Glutamatergic neuron (in vitro differentiated cells): ENCODE measurements at regions not wholly inside any gene's neighbourhood (a gene's known extent, or its start where the extent isn't known, plus 50 kb on each side); places are given as distances from the start of the nearest gene placed in this dataset.
A peak's percentile ranks its signal among the peaks of the same experiment; 100 is the strongest.

Experiments used
- DNase-seq: peaks from one replicate; pipeline ENCODE4 v3.0.0; 2022
- H3K27ac Mint-ChIP-seq: one replicate; pipeline ENCODE4 v1.8.0; 2020; ENCODE audit warnings: mild to moderate bottlenecking, mixed read lengths, inconsistent platforms; ENCODE audit not compliant: unreplicated experiment
- H3K27me3 Mint-ChIP-seq: one replicate; pipeline ENCODE4 v1.8.0; 2020; ENCODE audit warnings: mild to moderate bottlenecking, moderate library complexity, mixed read lengths, inconsistent platforms; ENCODE audit not compliant: unreplicated experiment
- H3K36me3 Mint-ChIP-seq: one replicate; pipeline ENCODE4 v1.8.0; 2020; ENCODE audit warnings: mild to moderate bottlenecking, mixed read lengths, inconsistent platforms; ENCODE audit not compliant: unreplicated experiment
- H3K4me1 Mint-ChIP-seq: one replicate; pipeline ENCODE4 v1.8.0; 2020; ENCODE audit warnings: mild to moderate bottlenecking, low read depth, mixed read lengths, inconsistent platforms; ENCODE audit not compliant: unreplicated experiment
- H3K4me3 Mint-ChIP-seq: one replicate; pipeline ENCODE4 v1.8.0; 2020; ENCODE audit warnings: mild to moderate bottlenecking, mixed read lengths, inconsistent platforms; ENCODE audit not compliant: unreplicated experiment
- H3K9me3 Mint-ChIP-seq: one replicate; pipeline ENCODE4 v1.8.0; 2020; ENCODE audit warnings: mild to moderate bottlenecking, moderate library complexity, mixed read lengths, inconsistent platforms; ENCODE audit not compliant: unreplicated experiment
- TF ChIP-seq, protein P1 (sequence below): fragments of 200-600 bp; sonication (generic); IDR thresholded peaks from one replicate; pipeline ENCODE4 v1.5.0; 2021; ENCODE audit not compliant: partially characterized antibody, unreplicated experiment

DNA sequence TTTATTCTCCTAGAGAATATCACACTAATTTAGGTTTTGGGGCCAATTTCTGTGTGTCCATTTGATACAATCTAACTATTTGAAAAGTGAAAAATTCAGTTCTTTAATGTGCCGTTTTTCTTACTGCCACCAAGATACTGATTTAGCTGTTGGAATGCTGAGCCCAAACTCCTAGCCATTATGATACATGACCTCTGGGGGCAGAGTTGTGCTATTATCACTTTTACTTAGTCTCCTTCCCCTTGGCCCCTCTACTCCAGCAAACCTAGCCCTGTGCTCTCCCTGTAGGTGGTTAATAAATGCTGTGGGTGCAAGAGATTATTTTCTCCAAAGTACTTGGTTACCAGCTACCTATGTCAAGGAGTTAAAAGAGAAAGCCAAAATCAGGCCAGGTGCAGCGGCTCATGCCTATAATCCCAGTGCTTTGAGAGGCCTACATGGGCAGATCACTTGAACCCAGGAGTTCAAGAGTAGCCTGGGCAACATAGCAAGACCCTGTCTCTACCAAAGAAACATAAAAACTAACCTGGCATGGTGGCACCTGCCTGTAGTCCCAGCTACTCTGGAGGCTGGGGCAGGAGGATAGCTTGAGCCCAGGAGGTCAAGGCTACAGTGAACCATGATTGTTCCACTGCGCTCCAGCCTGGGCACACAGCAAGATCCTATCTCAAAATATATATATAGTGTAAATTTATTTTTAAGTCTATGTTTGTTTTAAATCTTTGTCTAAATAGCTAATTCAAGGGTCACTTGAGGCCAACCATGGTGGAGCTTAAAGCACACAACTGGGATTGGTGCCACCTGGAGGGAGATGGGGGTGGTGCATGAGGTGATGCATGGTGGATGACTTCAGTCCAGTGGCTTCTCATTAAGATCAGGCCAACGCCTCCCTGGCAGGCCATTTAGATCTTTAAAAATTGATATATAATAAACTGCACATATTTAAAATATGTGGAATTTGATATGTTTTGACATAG, 193.2 kb upstream of the PLET1 start:
- H3K9me3 Mint-ChIP-seq, result no peaks in the 10 kb centered on the region
- no peak overlapping the region for H3K27ac Mint-ChIP-seq
- H3K4me1 Mint-ChIP-seq, result no peaks in the 10 kb centered on the region
- TF ChIP-seq, protein P1, sequence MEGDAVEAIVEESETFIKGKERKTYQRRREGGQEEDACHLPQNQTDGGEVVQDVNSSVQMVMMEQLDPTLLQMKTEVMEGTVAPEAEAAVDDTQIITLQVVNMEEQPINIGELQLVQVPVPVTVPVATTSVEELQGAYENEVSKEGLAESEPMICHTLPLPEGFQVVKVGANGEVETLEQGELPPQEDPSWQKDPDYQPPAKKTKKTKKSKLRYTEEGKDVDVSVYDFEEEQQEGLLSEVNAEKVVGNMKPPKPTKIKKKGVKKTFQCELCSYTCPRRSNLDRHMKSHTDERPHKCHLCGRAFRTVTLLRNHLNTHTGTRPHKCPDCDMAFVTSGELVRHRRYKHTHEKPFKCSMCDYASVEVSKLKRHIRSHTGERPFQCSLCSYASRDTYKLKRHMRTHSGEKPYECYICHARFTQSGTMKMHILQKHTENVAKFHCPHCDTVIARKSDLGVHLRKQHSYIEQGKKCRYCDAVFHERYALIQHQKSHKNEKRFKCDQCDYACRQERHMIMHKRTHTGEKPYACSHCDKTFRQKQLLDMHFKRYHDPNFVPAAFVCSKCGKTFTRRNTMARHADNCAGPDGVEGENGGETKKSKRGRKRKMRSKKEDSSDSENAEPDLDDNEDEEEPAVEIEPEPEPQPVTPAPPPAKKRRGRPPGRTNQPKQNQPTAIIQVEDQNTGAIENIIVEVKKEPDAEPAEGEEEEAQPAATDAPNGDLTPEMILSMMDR, result peak; percentile 55
- H3K27me3 Mint-ChIP-seq, result no peaks in the 10 kb centered on the region
- H3K4me3 Mint-ChIP-seq, result no peak overlapping the region
- H3K36me3 Mint-ChIP-seq, result peaks cover 5% of the 10 kb centered on the region
- DNase-seq, result peak; percentile 68

DNA sequence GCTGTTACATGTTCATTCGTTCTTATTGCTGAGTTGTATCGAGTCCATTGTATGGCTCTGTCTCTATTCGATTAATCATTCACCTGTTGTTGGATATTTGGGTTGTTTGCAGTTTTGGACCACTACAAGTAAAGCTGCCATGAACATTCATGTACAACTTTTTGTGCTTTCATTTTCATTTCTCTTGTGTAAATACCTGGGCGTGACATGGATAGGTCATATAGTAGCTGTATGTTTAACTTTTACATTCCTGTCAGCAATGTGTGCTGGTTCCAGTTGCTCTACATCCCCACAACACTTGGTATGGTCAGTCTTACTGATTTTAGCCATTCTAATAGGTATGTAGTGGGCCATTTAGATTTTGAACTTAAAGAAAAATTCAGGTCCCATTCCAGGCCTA, 194.2 kb upstream of the PLET1 start:
- TF ChIP-seq, protein P1, result no peak

DNA sequence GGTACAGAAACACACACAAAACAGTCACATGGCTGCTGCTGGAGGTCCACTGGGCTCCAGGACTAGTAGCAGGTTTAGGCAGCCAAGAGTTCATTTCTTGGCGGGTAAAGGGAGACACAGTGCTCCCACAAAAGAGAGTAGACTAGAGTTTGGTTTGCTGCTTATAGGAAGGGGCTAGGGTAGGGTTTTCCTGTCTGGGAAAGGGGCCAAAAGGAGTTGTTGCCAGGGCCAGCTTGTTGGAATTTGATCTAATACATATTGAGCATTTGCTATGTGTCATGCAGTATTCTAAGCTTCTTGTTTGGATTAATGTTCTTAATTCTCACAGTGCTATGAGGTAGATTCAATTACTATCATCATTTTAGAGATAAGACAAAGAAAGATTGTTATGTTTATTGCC, 195.1 kb upstream of the PLET1 start:
- no peak overlapping the region for H3K27ac Mint-ChIP-seq
- no peak overlapping the region for H3K4me3 Mint-ChIP-seq
- no peaks in the 10 kb centered on the region for H3K4me1 Mint-ChIP-seq
- no peak for DNase-seq
- no peaks in the 10 kb centered on the region for H3K9me3 Mint-ChIP-seq
- peaks cover 5% of the 10 kb centered on the region for H3K36me3 Mint-ChIP-seq
- H3K27me3 Mint-ChIP-seq, result no peaks in the 10 kb centered on the region
- TF ChIP-seq, protein P1, result no peak

More for the DNA sequence above, 194.2 kb upstream of the PLET1 start:
- Mint-ChIP-seq H3K4me1 (no peaks in the 10 kb centered on the region), H3K9me3 (no peaks in the 10 kb centered on the region), H3K36me3 (peaks cover 5% of the 10 kb centered on the region), H3K27me3 (no peaks in the 10 kb centered on the region), H3K27ac (no peak overlapping the region), H3K4me3 (no peak overlapping the region)
- DNase-seq, result no peak

DNA sequence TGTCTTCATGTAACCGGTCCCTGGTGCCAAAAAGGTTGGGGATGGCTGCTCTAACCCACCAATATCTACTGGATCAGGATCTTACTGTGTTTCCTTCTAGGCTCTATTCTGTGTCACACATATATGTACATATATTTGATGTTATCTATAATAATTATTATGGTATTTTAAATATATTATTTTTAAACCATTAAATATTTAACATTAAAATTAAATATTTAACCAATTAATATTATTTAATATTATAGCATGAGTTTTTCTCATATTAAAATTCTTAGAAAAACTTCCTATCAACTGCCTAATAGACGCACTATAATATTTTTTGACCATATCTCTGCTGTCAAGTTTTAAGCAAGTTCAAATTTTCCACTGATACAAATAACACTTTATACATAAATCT, 196.9 kb upstream of the PLET1 start:
- peaks cover 5% of the 10 kb centered on the region for H3K36me3 Mint-ChIP-seq
- no peak for DNase-seq
- no peak overlapping the region for H3K27ac Mint-ChIP-seq
- H3K9me3 Mint-ChIP-seq, result no peaks in the 10 kb centered on the region
- H3K4me3 Mint-ChIP-seq, result no peak overlapping the region
- H3K4me1 Mint-ChIP-seq, result no peaks in the 10 kb centered on the region
- H3K27me3 Mint-ChIP-seq, result no peaks in the 10 kb centered on the region
- TF ChIP-seq, protein P1, result no peak

DNA sequence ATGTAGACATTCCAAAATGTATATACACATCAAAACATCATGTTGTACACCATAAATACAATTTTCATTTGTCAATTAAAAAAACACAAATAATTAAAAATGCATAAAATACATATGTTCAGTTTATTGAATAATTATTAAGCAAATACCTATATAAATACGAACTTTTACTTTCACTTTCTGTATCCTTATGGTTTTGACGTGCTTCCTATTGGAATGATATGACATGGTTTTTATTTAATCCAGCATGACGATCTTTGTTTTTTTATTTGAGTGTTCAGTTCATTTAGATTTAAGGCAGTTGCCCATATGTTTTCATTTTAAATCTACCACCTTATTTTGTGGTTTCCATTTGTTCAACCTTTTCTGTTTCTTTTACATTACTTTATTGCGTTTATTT, 198.3 kb upstream of the PLET1 start:
- H3K9me3 Mint-ChIP-seq, result no peaks in the 10 kb centered on the region
- H3K4me1 Mint-ChIP-seq, result no peaks in the 10 kb centered on the region
- DNase-seq, result no peak

More for the DNA sequence above, 198.3 kb upstream of the PLET1 start:
- Mint-ChIP-seq H3K36me3 (peaks cover 5% of the 10 kb centered on the region), H3K27ac (no peak overlapping the region), H3K27me3 (no peaks in the 10 kb centered on the region), H3K4me3 (no peak overlapping the region)
- TF ChIP-seq, protein P1, result no peak
